ENCODE measurements at regions not wholly inside any gene's neighbourhood (a gene's known extent, or its start where the extent isn't known, plus 50 kb on each side); places are given as distances from the start of the nearest gene placed in this dataset.

- intact Hi-C loops (cut with micrococcal nuclease): no loop called here
- ChIA-PET CTCF (no interaction called here), POLR2A (no interaction called here)
- H3K4me2 ChIP-seq (ENCODE audit: insufficient read depth, low read length): no peak overlapping the region
- BruUV-seq (replicated peaks): no TSS peak
- dilution Hi-C loops (cut with MboI; ENCODE audit: extremely low pct_ligation_motif_present, low sequenced_read_pairs): no loop called here
- no peak overlapping the region for H3K9ac ChIP-seq (replicated peaks; ENCODE audit: extremely low read depth, insufficient read depth, low read length)
- H2AFZ ChIP-seq (ENCODE audit: low read depth, low read length): no peak overlapping the region
- no peaks in the 10 kb centered on the region for H3K4me1 ChIP-seq (ENCODE audit: control insufficient read depth, extremely low read depth, insufficient read depth, low read length)
- H3K4me3 ChIP-seq (replicated peaks in 1 of 3; ENCODE audit: insufficient read depth in 1 of 3, low read depth in 1 of 3, low read length in 3 of 3): no peak overlapping the region
- H3K36me3 ChIP-seq (ENCODE audit: control insufficient read depth in 2 of 2, extremely low read depth in 1 of 2, insufficient read depth in 2 of 2, low read length in 2 of 2): no peaks in the 10 kb centered on the region
- no peak overlapping the region for H3K27ac ChIP-seq (ENCODE audit: insufficient read depth, low read depth, low read length)
- H4K20me1 ChIP-seq (replicated peaks; ENCODE audit: control insufficient read depth, extremely low read depth, insufficient read depth, low read length): no peaks in the 10 kb centered on the region
- H3K27me3 ChIP-seq (ENCODE audit: control insufficient read depth in 2 of 2, insufficient read depth in 2 of 2, low read length in 2 of 2): no peaks in the 10 kb centered on the region
- DNase-seq (ENCODE audit: low read depth, low spot score) (no peak), FAIRE-seq (no peak)
- TF ChIP-seq EZH2 (IDR thresholded peaks at IDR 0.05; ENCODE audit: borderline replicate concordance, low read depth, low read length, severe bottlenecking) (no peak), GATA2 (IDR thresholded peaks at IDR 0.05; ENCODE audit: insufficient read depth, insufficient read length, low read depth, low read length) (no peak), MYC (IDR thresholded peaks at IDR 0.05; ENCODE audit: low read depth, low read length) (no peak), FOS (IDR thresholded peaks at IDR 0.05; ENCODE audit: borderline replicate concordance, insufficient read depth, low read length) (no peak), POLR2AphosphoS5 (IDR thresholded peaks at IDR 0.05; ENCODE audit: insufficient read depth, low read depth, low read length) (no peak), POLR2A (IDR thresholded peaks at IDR 0.05; ENCODE audit: low read depth, low read length) (no peak), JUN (IDR thresholded peaks at IDR 0.05; ENCODE audit: borderline replicate concordance, insufficient read depth, insufficient read length, low read depth) (no peak), MAX (IDR thresholded peaks at IDR 0.05; ENCODE audit: insufficient read depth, insufficient read length) (no peak), CTCF (IDR thresholded peaks at IDR 0.05; ENCODE audit: extremely low read depth in 1 of 2, insufficient read depth in 1 of 2, low read depth in 1 of 2, low read length in 2 of 2) (no peak)
- H3K9me1 ChIP-seq (replicated peaks; ENCODE audit: control insufficient read depth, extremely low read depth, insufficient read depth, low read length): no peaks in the 10 kb centered on the region
- H3K79me2 ChIP-seq (ENCODE audit: control insufficient read depth, insufficient read depth, low read length): no peaks in the 10 kb centered on the region
- H3K9me3 ChIP-seq (replicated peaks; ENCODE audit: control insufficient read depth, insufficient read depth, low read length): peaks cover 1% of the 10 kb centered on the region
Observed at GRCh38 chr14:87489196-87489819, 503.7 kb downstream of the GALC start.
